Mesodermal cell (in vitro differentiated cells): ENCODE measurements at regions not wholly inside any gene's neighbourhood (a gene's known extent, or its start where the extent isn't known, plus 50 kb on each side); places are given as distances from the start of the nearest gene placed in this dataset.
"Not testable (repeated sequence)": the region's sequence is repeated elsewhere in the genome, so short reads cannot be mapped to it uniquely, and the experiment has no call there.

Experiments
- H3K27ac ChIP-seq: 2 replicates; pipeline ENCODE4 v1.7.0; 2013; ENCODE audit warnings: mild to moderate bottlenecking, low read depth, low read length, moderate library complexity; ENCODE audit not compliant: severe bottlenecking
- H3K36me3 ChIP-seq: 2 replicates; pipeline ENCODE4 v1.7.1; 2013; ENCODE audit warnings: mild to moderate bottlenecking, low read length, moderate library complexity; ENCODE audit not compliant: control insufficient read depth, insufficient read depth
- H3K4me1 ChIP-seq: one replicate; pipeline ENCODE4 v1.7.1; 2013; ENCODE audit warnings: mild to moderate bottlenecking, low read length; ENCODE audit not compliant: insufficient read depth, control insufficient read depth, poor library complexity, severe bottlenecking
- H3K4me3 ChIP-seq: 2 replicates; pipeline ENCODE4 v1.7.0; 2013; ENCODE audit warnings: low read length, control low read depth, mild to moderate bottlenecking; ENCODE audit not compliant: insufficient read depth, poor library complexity, severe bottlenecking; ENCODE audit errors: extremely low read depth
- H3K9me3 ChIP-seq: 2 replicates; pipeline ENCODE4 v1.7.1; 2013; ENCODE audit warnings: mild to moderate bottlenecking, low read length, moderate library complexity; ENCODE audit not compliant: control insufficient read depth
- WGBS, 2 experiments: methylation state at CpG; one replicate each; pipeline ENCODE4 v1.1.5; 2013; ENCODE audit warnings: missing lambda C conversion rate in 2 of 2; ENCODE audit not compliant: insufficient coverage in 2 of 2; 5-methylcytosine and 5-hydroxymethylcytosine counted together

DNA sequence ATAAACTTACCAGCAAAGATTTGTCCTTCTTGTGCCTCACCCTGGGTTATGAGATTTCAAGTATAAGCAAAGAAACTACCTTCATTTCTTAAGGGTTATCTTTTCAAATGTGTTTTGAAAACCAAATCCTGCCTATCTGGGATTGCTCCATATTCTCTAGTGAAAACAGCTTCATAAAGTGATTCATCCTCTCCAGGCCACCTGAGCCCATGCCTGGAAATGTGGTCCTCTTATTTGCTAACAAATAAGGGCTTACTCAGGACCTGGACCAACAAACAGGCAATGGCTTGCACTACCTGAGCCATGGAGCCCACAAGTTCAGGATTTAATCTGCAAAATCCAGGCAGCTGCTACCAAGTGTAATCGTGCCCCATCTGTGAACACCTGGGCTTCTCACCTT lies 234.4 kb upstream of the RBBP8 start:
- Histone ChIP-seq H3K36me3 (no peaks in the 10 kb centered on the region), H3K4me3 (no peak overlapping the region), H3K4me1 (peaks cover 3% of the 10 kb centered on the region), H3K27ac (no peak overlapping the region), H3K9me3 (no peaks in the 10 kb centered on the region)
- 100% methylated on average over 1 of the region's 1 CpG; no CpG with 5 or more reads in 1 of the 2 experiments for WGBS, 2 experiments

DNA sequence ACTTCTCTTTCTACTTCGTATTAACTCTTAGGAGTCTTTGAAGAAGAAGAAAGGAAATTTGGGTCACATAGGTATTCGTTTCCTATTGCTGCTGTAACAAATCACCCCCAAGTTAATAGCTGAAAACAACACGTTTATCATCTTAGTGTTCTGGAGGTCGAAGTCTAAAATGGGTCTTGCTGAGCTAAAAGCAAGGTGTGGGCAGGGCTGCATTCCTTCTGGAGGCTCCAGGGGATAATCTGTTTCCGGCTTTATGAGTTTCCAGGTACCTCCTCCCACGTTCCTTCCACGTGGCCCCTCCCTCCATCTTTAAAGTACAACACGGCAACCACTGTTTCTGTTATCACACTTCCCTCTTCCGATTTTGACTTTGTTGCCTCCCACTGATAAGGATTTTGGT lies 233.5 kb upstream of the RBBP8 start:
- Histone ChIP-seq H3K9me3 (no peaks in the 10 kb centered on the region), H3K36me3 (no peaks in the 10 kb centered on the region), H3K4me1 (peaks cover 3% of the 10 kb centered on the region), H3K4me3 (no peak overlapping the region), H3K27ac (no peak overlapping the region)
- 95 to 96% methylated on average over 7 of the region's 9 CpGs for whole genome bisulfite sequencing, 2 experiments

DNA sequence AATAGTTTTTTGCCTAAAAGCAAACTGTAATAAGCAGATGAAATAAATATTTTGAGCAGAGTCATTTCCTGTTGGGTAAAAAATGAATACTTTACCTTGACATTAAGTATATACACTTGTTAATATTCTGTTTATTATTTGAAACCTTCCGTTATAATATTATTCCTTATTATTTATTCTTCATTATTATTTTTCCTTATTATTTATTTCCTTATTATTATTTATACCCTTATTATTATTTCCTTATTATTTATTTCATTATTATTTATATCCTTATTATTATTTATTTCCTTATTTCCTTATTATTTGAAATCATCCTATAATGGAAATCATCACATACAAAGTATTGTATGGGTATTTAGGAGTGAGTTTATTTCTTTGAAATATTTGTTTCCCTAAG lies 232.2 kb upstream of the RBBP8 start:
- WGBS, 2 experiments, result no CpG with 5 or more reads among the region's 1 CpG
- Histone ChIP-seq H3K36me3 (no peaks in the 10 kb centered on the region), H3K4me3 (no peak overlapping the region), H3K9me3 (no peaks in the 10 kb centered on the region), H3K4me1 (peaks cover 3% of the 10 kb centered on the region), H3K27ac (no peak overlapping the region)

DNA sequence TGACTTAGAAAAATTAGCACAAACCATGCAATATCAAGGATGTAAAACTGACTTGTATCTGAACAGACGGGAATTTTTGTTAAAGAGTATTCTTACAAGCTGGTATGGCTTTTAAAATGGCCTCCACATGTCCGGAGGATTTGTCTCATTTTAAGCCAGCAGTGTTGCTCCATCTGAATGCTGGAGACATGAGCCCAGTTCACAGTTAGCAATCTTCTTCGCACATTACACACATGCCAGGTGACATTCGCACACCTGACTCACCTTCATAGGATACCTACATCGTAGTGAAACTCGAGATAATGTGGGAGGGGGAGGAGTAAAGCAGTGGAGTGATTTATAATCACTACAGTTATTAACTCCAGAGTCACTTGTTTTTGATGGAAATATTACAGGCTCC lies 231.8 kb upstream of the RBBP8 start:
- WGBS, 2 experiments, result 100% methylated on average over 1 to 2 of the region's 6 CpGs
- no peaks in the 10 kb centered on the region for H3K9me3 ChIP-seq
- peaks cover 3% of the 10 kb centered on the region for H3K4me1 ChIP-seq
- no peaks in the 10 kb centered on the region for H3K36me3 ChIP-seq
- no peak overlapping the region for H3K27ac ChIP-seq
- no peak overlapping the region for H3K4me3 ChIP-seq

DNA sequence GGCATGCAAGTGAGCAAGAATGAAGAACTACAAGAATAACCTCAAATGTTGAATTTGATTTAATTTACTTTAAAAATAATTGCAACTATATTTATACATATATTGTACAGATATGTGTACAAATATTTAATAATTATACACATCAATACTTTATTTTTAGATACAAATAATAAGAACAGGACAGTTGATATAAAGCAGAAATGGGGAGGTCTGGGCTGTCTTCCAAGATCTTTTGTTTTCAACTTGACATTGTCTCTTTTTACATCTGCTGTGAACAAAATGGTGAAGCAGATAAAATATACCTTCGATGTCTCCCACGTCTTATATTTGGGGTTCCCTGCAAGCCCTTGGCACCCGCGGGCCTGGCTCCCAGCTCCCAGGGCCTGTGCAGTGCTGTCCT lies 231.3 kb upstream of the RBBP8 start:
- Histone ChIP-seq H3K9me3 (no peaks in the 10 kb centered on the region), H3K4me3 (no peak overlapping the region), H3K4me1 (peaks cover 3% of the 10 kb centered on the region), H3K27ac (no peak overlapping the region), H3K36me3 (no peaks in the 10 kb centered on the region)
- WGBS, 2 experiments, result 87 to 93% methylated on average over 4 of the region's 4 CpGs

DNA sequence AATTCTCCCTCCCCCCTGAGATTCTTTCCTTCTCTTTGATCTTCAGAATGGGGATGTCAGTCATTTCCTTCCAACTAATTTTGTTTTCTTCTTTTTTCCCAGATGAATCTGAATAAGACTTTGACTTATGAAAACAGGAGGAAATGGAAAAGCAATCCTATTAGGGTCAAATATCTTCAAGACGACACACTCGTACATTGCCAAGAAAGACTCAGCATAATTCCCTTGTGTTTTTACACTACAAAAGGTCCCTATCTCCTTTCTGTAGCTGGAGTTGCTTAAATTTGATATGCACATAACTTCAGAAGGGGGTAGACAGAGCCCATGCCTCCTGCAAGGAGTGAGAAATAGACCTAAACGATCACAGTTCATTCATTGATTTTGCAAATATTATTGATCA lies 230.3 kb upstream of the RBBP8 start:
- no CpG with 5 or more reads among the region's 3 CpGs for WGBS, 2 experiments
- Histone ChIP-seq H3K4me3 (no peak overlapping the region), H3K36me3 (no peaks in the 10 kb centered on the region), H3K9me3 (no peaks in the 10 kb centered on the region), H3K27ac (no peak overlapping the region), H3K4me1 (peaks cover 3% of the 10 kb centered on the region)

DNA sequence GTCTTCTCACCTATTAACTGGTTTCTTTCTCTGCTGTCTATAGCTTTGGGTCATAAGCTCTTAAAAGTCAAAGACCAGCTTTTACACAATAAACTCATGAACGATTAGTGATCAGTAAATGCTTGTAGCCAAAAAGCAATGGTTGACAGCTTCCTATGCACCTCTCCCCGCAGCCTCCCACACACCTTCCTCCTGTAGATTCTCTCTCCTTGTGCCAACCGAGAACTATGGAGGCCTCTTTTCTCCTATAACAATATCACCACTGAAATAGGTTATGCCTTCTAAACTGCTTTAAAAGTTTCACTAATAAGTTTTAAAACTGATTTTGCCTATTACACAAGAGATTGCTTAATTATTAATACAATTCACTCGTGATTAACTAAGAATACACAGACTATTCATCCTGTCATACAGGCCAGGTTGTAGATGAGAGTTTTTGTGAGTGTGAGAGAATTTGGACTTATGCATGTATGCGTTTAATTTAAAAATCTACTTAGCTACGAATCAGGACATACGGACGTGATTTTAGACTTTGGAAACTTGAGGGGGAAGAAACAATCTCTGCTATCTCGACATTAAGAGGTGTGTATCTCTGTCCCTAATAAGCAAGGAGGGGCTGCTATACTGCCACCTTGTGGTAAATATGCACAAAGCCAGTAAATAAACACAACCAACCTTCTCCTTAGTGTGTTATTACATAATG lies 229.1 kb upstream of the RBBP8 start:
- WGBS, 2 experiments, result 60 to 100% methylated on average over 3 to 7 of the region's 9 CpGs
- no peaks in the 10 kb centered on the region for H3K36me3 ChIP-seq
- H3K4me1 ChIP-seq, result peaks cover 3% of the 10 kb centered on the region
- no peaks in the 10 kb centered on the region for H3K9me3 ChIP-seq
- H3K4me3 ChIP-seq, result no peak overlapping the region
- H3K27ac ChIP-seq, result no peak overlapping the region

DNA sequence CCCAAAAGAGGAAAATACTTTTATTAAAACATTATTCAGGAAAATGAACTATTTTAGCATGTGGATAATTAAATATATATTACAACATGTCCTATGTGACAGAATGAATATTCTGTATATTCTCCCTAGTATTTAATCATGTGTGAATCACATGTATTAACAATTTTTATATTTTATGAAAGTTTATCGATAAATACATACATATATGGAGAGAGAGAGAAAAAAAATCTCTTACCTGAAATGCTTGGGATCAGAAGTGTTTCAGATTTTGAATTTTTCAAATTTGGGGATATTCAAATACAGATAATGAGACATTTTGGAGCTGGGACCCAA lies 228.6 kb upstream of the RBBP8 start:
- no peaks in the 10 kb centered on the region for H3K36me3 ChIP-seq
- H3K9me3 ChIP-seq, result no peaks in the 10 kb centered on the region
- H3K4me3 ChIP-seq, result no peak overlapping the region
- peaks cover 4% of the 10 kb centered on the region for H3K4me1 ChIP-seq
- no peak overlapping the region for H3K27ac ChIP-seq
- no CpG with 5 or more reads among the region's 1 CpG for WGBS, 2 experiments

DNA sequence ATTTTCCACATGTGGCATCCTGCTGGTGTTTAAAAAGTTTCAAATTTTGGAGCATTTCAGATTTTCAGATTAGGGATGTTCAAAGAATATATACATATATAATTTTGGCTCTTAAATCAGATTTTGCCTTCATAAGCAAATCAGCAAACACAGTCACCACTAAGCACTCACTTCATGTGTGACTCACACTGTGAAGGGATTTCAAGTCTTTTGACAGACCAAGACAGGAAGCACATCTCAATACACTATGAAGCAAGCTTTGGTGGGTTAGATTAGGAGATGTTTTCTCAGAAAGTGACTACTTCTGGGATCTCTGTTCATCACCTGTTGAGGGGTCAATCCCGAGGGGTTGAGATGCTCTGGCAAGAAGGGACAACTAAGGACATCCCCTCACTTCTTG lies 227.8 kb upstream of the RBBP8 start:
- no peak overlapping the region for H3K27ac ChIP-seq
- WGBS, 2 experiments, result 86% methylated on average over 1 of the region's 1 CpG; no CpG with 5 or more reads in 1 of the 2 experiments

DNA sequence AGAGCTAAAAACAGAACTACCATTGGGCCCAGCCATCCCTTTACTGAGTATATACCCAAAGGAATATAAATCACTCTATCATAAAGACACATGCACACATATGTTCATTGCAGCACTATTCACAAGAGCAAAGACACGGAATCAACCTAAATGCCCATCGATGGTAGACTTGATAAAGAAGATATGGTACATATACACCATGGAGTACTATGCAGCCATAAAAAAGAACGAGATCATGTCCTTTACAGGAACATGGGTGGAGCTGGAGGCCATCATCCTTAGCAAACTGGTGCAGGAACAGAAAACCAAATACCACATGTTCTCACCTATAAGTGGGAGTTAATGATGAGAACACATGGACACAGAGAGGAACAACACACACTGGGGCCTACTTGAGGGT lies 227.1 kb upstream of the RBBP8 start:
- not testable (repeated sequence) for H3K4me3 ChIP-seq, H3K9me3 ChIP-seq, H3K27ac ChIP-seq, H3K36me3 ChIP-seq
- H3K4me1 ChIP-seq, result peaks cover 18% of the 10 kb centered on the region
- WGBS, 2 experiments, result 94% methylated on average over 2 of the region's 3 CpGs; no CpG with 5 or more reads in 1 of the 2 experiments

More for the DNA sequence above, 227.8 kb upstream of the RBBP8 start:
- H3K9me3 ChIP-seq, result no peaks in the 10 kb centered on the region
- H3K36me3 ChIP-seq, result no peaks in the 10 kb centered on the region
- no peak overlapping the region for H3K4me3 ChIP-seq
- H3K4me1 ChIP-seq, result peaks cover 11% of the 10 kb centered on the region

DNA sequence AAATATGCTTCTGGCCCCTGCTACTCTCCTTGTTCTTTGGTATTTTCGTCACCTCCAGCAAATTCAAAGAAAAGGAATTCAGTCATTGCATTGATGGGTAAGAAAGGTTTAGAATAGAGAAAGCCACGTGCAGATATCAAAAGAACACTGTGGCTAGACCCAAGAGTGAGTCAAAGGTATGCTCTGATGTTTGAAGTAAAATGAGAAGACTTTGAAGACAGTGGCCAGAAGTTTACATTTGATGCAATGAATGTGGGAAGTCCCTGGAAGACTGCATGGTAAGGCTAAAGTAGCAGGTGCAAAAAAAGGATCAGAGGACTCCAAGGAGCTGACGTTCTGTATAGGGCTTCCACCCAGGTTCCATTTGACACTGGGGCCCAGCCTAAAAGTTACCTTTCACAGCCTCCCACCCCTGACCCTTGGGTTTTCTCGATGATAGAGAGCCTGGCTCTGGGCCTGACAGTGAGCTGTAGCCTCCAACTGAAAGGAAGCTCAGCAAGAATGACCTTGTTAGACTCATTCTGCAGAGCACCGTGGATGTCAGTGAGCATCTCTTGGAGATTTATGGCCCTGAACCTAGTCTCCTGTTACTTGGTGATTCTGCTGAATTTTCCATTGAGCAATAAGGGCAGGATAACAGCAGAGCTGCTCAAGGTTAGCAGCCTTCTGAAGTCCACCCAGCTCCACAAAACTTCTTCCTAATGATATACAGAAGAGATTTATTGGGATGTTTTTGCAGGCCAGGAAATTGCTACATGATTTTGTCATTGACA lies 223.7 kb upstream of the RBBP8 start:
- Histone ChIP-seq H3K9me3 (no peaks in the 10 kb centered on the region), H3K27ac (no peak overlapping the region), H3K4me1 (peaks cover 42% of the 10 kb centered on the region), H3K4me3 (no peak overlapping the region), H3K36me3 (no peaks in the 10 kb centered on the region)
- WGBS, 2 experiments, result 80 to 92% methylated on average over 3 to 5 of the region's 5 CpGs
